Left kidney (tissue), 1 donor: ENCODE measurements at regions not wholly inside any gene's neighbourhood (a gene's known extent, or its start where the extent isn't known, plus 50 kb on each side); places are given as distances from the start of the nearest gene placed in this dataset.
"Not testable (repeated sequence)": the region's sequence is repeated elsewhere in the genome, so short reads cannot be mapped to it uniquely, and the experiment has no call there.

ENCODE experiments used
- DNase-seq: peaks from one replicate; pipeline ENCODE4 v3.0.0-alpha.2; 2013

DNA sequence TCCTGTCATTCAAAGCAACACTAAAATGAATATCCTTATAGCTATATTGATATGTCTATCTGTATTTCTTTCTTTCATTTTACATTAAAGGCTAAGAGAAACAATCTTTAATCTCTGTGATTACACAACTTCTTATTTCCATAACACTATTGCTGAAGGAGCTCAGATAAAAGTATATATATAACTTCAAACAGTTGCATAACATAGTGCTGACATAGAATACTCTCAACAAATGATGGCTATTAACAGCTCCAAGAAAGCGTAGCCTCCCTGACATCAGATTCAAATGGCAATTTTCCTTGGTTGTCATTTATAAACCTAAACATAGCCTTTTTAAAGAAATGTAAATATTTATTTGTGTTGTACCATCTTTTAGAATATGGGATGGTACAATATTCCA is 116.6 kb upstream of the PTPRG start:
- no peak for DNase-seq

DNA sequence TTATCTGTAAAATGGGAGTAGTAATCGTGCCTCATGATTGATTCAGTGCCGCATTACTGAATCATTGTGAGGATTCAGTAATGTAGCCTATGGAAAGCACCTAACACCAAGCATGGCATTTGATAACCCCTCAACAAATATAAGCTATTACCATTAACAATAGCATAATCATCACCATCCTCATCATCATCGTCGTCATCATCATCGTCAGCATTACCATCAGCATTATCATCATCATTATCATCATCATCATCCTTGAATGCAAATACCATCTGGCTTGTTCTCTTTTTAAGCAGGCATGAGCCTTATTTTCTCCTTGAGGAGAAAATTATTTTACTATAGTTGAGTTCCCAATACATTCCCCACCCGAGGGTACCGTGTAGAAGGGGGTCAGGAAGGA is 115.4 kb upstream of the PTPRG start:
- DNase-seq, result no peak

DNA sequence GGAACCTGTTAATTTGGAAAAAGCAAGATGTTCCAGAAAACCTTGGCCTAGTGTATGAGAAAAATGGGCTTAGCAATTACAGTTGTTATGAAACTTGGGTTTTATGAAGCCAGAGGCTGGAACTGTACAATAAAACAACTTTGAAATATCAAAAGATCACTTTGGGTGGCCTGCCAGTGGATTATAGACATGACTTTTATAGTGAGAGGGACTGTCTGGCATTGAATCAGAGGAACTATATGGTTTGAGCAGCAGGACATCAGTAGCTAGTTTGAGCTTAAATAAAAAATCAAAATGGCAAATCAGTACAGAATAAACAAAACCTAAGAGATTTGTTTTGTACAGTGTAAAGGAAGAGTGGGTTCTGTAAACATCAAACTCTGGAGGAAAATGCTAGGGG is 115.0 kb upstream of the PTPRG start:
- no peak for DNase-seq

DNA sequence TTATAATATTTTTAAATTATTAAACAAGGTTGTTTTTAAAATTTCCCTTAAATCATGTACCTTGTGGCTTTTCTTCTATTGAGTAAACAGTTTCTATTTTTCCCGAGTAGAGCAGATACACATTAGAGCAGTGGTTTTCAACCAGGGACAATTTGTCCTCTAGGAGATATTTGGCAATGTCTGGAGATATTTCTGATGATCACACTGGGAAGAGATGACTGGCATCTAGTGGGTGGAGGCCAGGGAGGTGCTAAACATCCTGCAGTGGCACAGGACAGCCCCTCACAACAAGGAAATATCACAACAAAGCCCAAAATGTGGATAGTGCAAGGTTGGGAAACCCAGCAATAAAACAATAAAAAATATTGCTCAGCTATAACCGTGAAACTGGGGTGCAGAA is 113.0 kb upstream of the PTPRG start:
- no peak for DNase-seq

DNA sequence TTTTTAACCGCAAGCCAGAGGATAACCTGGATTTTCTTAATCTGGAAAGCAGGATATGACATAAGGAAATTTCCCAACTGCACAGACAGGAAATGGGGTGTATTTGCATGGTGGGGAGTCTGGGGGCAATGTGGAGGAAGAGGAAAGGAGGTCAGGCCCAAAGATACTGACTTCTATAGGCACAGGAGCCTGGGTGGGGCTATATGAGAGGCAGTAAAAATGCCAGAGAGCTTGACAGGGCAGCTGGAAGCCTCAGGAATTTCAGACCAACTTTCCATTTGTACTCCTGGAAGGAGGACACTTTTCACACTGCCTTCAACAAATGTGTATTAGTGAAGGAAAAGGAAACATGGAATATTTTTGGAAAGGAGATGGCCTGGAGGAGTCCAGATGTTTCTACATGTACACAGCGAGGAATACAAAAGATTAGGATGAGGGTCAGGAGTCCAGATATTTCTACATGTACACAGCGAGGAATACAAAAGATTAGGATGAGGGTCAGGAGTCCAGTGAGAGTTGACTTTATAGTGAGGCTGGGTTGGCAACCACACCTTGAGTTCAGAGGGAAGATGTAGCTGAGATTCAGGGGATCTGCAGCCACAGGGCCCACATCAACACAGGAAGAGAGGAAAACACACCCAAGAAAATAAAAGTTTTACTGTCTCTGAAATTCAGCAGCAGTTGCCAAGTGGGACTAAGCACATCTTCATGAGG is 111.9 kb upstream of the PTPRG start:
- no peak for DNase-seq

DNA sequence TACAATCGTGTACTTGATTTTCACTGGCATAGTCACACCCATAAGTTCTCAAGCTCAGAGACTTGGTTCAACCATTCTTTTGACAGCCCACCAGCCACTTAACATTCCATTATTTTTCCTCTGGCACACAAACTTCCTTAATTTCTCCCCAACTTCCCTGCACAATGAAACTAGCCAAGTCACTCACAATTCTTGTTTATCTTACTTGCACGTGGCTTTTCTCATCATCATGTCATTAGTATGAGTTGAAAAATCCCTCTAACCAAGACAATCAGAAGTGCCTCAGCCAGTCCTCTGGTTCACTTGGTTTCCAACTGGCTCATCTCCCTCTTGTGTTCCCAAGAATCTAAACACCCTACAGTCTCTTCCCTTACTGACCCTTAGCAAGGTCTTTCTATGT is 110.5 kb upstream of the PTPRG start:
- DNase-seq, result no peak

DNA sequence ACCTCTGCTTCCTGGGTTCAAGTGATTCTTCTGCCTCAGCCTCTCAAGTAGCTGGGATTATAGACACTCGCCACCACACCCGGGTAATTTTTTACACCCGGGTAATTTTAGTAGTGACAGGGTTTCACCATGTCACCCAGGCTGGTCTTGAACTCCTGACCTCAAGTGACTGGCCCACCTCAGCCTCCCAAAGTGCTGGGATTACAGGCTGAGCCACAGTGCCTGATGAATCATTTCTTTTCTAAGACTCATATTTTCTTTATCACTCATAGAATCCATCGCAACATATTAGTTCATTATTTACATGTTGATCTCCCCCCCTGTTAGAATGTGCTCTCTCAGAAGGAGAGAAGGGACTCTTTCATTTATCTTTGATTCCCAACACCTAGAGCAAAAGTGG is 109.5 kb upstream of the PTPRG start:
- DNase-seq, result no peak

DNA sequence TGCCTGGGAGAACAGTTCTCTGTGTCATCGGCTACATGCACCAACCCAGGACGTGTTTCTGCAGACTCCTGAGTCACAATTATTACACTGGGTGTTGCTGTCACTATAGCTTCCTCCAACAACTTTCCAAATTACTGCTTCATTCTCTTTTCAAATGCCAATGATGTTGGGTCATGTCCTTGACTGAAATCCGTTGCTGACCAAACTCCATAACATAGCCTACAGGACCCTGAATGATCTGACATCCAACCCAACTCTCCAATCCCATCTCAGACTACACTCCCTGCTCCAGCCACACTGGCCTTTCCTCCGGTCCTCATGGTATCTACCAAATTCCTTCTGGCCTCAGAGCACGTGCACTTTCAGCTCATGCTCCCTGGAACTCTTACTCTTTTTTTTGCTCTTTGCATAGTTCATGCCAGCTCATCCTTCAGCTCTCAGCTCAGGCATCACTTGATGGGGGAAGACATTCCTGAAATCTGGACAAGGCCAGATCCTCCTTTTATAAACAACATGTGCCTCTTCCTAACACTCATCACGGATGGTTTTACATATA is 108.8 kb upstream of the PTPRG start:
- no peak for DNase-seq

DNA sequence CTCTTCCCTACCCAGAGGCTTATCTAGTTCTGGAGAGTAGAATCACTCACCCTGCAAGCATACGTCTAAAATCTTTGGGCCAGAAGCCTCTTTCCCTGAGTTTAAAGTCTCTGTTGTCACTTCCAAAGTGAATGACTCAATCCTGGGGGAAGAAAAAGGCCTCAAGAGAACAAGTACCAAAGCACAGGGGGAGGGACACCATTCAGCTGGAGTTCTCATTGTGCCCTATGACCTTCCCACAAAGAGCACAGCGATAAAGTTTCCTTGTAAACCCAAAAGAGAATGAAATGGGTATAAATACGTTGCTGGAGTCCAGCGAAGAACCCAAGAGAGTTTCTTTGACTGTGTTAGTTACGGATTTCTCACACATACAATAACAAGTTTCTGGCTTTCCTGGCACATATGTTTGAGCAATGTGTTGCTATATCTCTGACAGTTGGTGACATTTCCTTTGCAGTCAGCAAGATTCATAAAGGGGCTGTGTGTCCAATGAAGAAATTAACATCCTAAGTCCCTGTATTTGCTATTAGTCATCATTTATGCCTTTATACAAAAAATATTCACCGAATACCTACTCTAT is 107.3 kb upstream of the PTPRG start:
- no peak for DNase-seq

DNA sequence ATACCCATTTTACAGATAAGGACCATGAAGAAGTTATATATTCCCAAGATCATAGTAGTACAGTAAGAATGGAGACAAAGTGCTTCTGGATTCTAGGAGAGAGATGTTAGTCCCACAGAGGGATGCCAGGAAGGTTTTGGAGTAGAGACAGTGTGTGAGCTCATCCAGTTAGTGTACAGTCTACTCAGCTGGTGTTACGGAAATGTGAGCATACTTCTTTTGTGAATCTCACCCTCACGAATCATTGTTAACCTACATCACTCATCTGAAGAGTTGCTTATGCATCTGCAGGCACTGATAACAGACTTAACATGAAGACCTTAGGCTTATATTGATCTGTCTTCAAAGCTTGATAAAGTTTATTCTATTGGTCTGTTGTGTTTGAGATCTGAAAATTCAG is 106.6 kb upstream of the PTPRG start:
- DNase-seq, result no peak

DNA sequence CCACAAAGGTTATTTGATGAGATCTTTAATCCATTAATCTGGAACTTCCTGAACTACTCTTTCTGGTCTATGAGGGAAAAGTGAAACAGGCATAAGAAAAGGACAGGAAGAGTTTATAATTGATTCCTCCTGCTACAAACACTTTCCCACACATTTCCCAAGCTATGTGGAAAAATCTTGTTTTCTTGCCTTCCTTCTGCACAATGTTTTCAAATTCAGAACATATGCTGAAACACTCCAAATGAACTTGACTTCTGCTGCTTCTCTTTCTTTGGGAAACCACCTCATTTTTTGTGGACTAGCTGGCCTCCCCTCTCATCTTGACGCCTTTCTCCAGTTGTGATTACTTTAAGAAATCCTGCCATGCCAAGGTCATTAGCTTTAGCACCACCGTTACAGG is 100.7 kb upstream of the PTPRG start:
- DNase-seq, result no peak

DNA sequence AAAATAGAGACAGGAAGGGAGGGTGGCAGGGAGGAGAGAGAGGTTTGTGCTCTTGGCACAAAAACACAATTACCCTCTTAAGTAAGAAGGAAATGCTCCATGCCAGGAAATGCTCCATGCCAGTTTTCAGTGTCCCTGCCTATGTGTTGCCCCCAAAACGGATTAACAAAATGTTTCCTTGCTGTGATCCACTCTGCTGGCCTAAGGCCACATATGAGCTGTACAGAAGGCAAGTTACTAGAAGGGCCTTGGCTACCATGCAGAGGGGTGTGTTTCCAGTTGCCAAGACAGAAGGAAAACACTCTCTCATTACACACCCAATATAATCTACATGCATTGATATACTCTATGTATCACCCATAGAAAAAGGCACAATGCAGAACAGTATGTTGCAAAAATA is 98.2 kb upstream of the PTPRG start:
- DNase-seq, result no peak

DNA sequence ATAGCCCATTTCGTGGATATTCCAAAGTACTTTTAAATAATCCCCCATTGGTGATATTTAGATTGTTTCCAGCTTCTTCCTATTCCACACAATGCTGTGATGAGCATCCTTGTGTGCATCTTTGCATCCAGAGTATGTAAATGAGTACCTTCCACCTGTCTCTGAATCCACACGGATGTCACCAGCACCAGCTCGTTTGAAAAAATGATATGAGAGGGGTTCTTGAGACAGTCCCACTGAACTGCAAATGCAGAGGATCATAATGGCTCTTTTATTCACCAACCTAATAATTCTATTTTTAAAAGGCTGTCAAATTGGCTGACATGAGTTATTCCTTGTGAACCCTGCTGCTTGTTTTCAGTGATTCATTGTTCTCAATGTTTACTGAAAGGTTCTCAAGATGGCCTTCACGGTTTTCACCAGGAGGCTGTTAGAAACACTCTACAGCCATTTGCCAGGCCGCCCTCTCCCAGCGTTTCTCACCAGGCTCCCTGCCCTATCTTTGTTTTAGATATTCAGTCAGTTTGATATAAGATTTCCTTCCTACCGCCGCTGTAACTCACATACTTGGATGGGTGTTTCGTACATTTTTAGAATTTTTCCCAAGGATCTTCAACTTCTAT is 96.7 kb upstream of the PTPRG start:
- DNase-seq, result no peak

DNA sequence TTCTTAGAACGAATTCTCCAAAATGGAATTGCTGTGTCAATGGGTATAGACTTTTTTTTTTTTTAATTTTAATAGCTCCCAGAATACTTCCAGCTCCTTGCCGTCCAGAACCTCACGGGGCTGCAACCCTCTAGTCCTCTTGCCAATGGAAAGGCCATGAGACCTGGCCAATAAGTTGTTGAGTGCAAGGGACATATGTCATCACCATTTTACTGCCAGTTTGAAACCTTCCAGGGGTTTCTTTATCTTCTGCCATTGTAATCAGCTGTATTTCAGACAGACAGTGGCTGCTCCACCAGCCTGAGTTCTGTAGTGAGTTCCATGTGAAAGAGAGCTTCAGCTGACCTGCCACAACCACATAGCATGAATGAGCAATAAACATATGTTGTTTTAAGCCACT is 95.0 kb upstream of the PTPRG start:
- no peak for DNase-seq

DNA sequence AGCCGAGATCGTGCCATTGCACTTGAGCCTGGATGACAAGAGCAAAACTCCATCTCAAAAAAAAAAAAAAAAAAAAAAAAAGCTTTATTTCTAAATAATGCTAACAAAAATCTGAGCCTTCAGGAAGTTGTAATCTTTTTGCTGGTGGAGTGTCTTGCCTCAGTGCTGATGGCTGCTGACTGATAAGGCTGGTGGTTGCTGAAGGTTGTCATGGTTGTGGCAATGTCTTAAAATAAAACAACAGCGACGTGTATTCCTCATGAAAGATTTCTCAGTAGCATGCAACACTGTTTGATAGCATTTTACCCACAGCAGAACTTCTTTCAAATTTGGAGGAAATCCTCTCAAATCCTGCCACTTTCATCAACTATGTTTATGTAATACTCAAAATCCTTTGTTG is 77.4 kb upstream of the PTPRG start:
- DNase-seq, result no peak

DNA sequence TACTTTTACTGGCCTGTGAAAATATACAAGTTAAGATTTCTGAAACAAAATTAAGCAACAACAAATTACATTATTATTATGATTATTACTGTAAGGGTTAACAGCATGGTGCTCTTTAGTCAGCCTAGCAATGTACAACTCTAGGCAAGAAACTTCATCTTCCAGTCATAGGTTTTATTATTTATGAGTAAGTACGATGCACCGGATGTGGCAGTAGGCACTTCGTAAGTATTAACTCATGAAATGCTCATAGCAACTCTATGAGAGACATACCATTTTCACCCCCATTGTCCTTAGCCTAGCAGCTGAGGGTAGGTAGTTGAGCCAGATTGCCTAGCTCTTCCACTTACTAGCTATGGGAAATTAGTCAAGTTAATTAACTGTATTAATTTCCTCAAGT is 68.0 kb upstream of the PTPRG start:
- no peak for DNase-seq

DNA sequence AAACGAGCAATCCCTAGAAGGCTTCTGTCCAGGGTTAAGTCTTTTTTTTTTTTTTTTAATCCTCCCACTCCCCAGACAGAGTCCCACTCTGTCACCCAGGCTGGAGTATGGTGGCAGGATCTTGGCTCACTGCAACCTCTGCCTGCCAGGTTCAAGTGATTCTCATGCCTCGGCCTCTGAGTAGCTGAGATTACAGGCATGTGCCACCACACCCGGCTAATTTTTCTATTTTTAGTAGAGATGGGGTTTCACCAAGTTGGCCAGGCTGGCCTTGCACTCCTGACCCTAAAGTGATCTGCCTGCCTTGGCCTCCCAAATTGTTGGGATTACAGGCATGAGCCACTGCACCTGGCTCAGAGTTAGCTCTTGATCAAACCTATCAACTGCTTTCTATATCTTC is 67.1 kb upstream of the PTPRG start:
- not testable (repeated sequence) for DNase-seq

DNA sequence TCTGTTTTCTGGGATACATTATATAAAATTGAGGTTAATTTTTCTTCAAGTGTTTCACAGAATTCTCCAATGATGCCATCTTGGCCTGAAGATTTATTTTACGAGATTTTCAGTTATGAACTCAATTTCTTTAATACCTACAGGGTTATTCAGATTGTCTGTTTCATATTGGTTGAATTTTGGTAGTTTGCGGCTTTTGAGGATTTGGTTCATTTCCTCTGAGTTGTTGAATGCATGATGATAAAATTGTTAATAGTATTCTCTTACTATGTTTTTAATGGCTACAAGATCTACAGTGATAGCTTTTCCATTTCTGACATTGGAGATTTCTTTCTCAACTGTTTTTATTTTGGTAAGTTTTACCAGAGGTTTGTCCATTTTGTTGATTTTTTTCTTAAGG is 63.9 kb upstream of the PTPRG start:
- no peak for DNase-seq

DNA sequence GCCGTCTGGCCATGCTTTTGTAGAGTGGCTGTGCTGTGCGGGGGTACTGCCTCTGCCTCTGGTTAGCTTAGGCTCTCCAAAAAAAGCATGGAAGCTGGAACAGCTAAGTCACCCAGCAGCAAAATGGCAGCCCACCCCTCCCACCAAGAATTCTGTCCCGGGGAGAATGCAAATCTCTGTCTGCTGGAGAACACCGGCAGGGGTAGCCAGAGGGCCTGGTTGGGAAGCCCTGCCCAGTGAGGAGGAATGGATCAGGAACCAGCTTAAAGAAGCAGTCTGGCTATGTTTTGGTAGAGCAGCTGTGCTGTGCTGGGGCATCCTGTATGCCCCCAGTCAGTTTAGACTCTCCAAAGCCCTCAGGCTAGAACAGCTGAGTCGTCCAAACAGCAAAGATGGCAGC is 56.2 kb upstream of the PTPRG start:
- no peak for DNase-seq

DNA sequence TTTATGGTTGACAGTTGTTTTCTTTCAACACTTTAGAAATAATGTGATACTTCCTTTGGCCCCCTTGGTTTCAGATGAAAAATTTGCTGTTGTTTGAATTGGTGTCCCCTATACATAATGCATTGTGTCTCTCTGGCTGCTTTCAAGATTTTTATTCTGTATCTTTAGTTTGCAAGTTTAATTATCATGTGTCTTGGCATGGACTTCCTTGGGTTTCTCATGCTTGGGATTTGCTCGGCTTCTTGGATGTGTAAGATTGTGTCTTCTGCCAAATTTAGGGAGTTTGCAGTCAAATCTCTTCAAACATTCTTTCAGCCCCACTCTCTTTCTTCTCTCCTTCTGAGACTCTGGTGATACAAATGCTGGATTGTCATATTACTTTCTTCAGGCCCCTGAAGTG is 53.4 kb upstream of the PTPRG start:
- no peak for DNase-seq
